Gastrocnemius medialis (tissue), 4 donors: ENCODE measurements at regions not wholly inside any gene's neighbourhood (a gene's known extent, or its start where the extent isn't known, plus 50 kb on each side); places are given as distances from the start of the nearest gene placed in this dataset.

ENCODE experiments used
- ATAC-seq, 2 donors: fragments of 150-250 bp; one replicate each; pipeline ENCODE4 v1.9.1; 2016
- DNase-seq, 2 donors: peaks; one replicate each; pipeline ENCODE4 v3.0.0-alpha.2; 2019
- H3K27ac ChIP-seq, 4 donors: fragments of 200-600 bp; sonication (generic); 1 replicate in 1 of 4; 2 replicates in 3 of 4; pipeline ENCODE4 v1.5.1; 2016 to 2018; ENCODE audit warnings: mild to moderate bottlenecking in 2 of 4, moderate library complexity in 1 of 4
- H3K27me3 ChIP-seq, 3 donors: fragments of 200-600 bp; sonication (generic) in 2 of 3; 1 replicate in 1 of 3; 2 replicates in 2 of 3; pipeline versions ENCODE4 v1.5.1 to v1.6.0; 2016 to 2019; ENCODE audit warnings: mild to moderate bottlenecking in 1 of 3, moderate library complexity in 1 of 3
- H3K36me3 ChIP-seq, 2 donors: fragments of 200-600 bp; sonication (generic) in 1 of 2; one replicate each; pipeline ENCODE4 v1.5.1; 2017 to 2018
- H3K4me1 ChIP-seq, 2 donors: fragments of 200-600 bp; sonication (generic) in 1 of 2; one replicate each; pipeline ENCODE4 v1.5.1; 2016 to 2017; ENCODE audit warnings: mild to moderate bottlenecking in 2 of 2
- H3K4me3 ChIP-seq, 4 donors: fragments of 200-600 bp; sonication (generic) in 3 of 4; 1 replicate in 1 of 4; 2 replicates in 3 of 4; pipeline ENCODE4 v1.5.1; 2016 to 2019; ENCODE audit warnings: mild to moderate bottlenecking in 2 of 4
- H3K9me3 ChIP-seq, 3 donors: fragments of 200-600 bp; sonication (generic) in 2 of 3; 1 replicate in 1 of 3; 2 replicates in 2 of 3; pipeline ENCODE4 v1.5.1; 2016 to 2019
- CTCF ChIP-seq, 5 experiments: fragments of 450-650 bp in 3 of 5; fragments of 200-600 bp in 2 of 5; sonication (generic) in 2 of 5; IDR thresholded peaks in 4 of 5; conservative IDR thresholded peaks in 1 of 5; 1 replicate in 4 of 5; 2 replicates in 1 of 5; pipeline ENCODE4 v1.5.1; 2016 to 2019; ENCODE audit warnings: antibody characterized with exemption in 5 of 5, mild to moderate bottlenecking in 3 of 5, moderate library complexity in 3 of 5
- POLR2A ChIP-seq, 2 donors: fragments of 450-650 bp; IDR thresholded peaks; one replicate each; pipeline ENCODE4 v1.6.1; 2017; ENCODE audit warnings: antibody characterized with exemption in 2 of 2, mild to moderate bottlenecking in 2 of 2, moderate library complexity in 2 of 2
- in situ Hi-C, 4 donors: fragments of 200-750 bp; cut with MboI; loops; one replicate each; pipeline versions ENCODE4 v1.15.0 to v1.8.0; 2017; ENCODE audit warnings: low sequenced_read_pairs in 4 of 4
- intact Hi-C: fragments of 100-400 bp; cut with DNase I; formaldehyde crosslinking; loops from one replicate; pipeline ENCODE4 v1.15.1; 2023; ENCODE audit warnings: low total_unique reads

- ATAC-seq (no peak), DNase-seq (no peak)
- intact Hi-C loops (no loop called here), in situ Hi-C loops (no loop called here)
- no peaks in the 10 kb centered on the region for H3K9me3 ChIP-seq
- H3K36me3 ChIP-seq = no peaks in the 10 kb centered on the region
- H3K4me3 ChIP-seq = no peak overlapping the region
- H3K4me1 ChIP-seq = no peaks in the 10 kb centered on the region
- TF ChIP-seq POLR2A (IDR thresholded peaks at IDR 0.05) = no peak
- TF ChIP-seq CTCF (IDR thresholded peaks at IDR 0.05 in 4 of 5, conservative IDR thresholded peaks at IDR 0.05 in 1 of 5) = no peak
- peaks cover 6 to 18% (median 15%) of the 10 kb centered on the region in 3 donors for H3K27me3 ChIP-seq
- no peak overlapping the region for H3K27ac ChIP-seq
Measured at GRCh38 chr15:101541501-101542292, 52.2 kb upstream of the PCSK6 start.

GRCh38 chr15:101540480-101541239, 51.2 kb upstream of the PCSK6 start:
- no peaks in the 10 kb centered on the region for H3K36me3 ChIP-seq
- DNase-seq = no peak
- no peaks in the 10 kb centered on the region for H3K9me3 ChIP-seq
- peaks cover 2 to 18% (median 15%) of the 10 kb centered on the region in 3 donors for H3K27me3 ChIP-seq
- H3K27ac ChIP-seq = no peak overlapping the region
- H3K4me1 ChIP-seq = no peaks in the 10 kb centered on the region
- H3K4me3 ChIP-seq = no peak overlapping the region
- TF ChIP-seq POLR2A (IDR thresholded peaks at IDR 0.05) (no peak), CTCF (IDR thresholded peaks at IDR 0.05 in 4 of 5, conservative IDR thresholded peaks at IDR 0.05 in 1 of 5) (peak in 3 of 5 experiments; percentile 24 to 54 (median 48))
- in situ Hi-C loops = no loop called here
- intact Hi-C loops = loop anchor here (1.0 kb wide), 1 partner anchor 101 kb away; no protein-coding TSS in a partner anchor
- peak; percentile 53 to 58 for ATAC-seq

- in situ Hi-C loops (no loop called here), intact Hi-C loops (loop anchor here (1.0 kb wide), 1 partner anchor 101 kb away; no protein-coding TSS in a partner anchor)
- peaks cover 2 to 15% (median 13%) of the 10 kb centered on the region in 3 donors for H3K27me3 ChIP-seq
- no peaks in the 10 kb centered on the region for H3K36me3 ChIP-seq
- ATAC-seq (no peak), DNase-seq (no peak)
- no peaks in the 10 kb centered on the region for H3K9me3 ChIP-seq
- H3K4me3 ChIP-seq = no peak overlapping the region
- TF ChIP-seq CTCF (IDR thresholded peaks at IDR 0.05 in 4 of 5, conservative IDR thresholded peaks at IDR 0.05 in 1 of 5) (no peak), POLR2A (IDR thresholded peaks at IDR 0.05) (no peak)
- H3K4me1 ChIP-seq = no peaks in the 10 kb centered on the region
- no peak overlapping the region for H3K27ac ChIP-seq
Measured at GRCh38 chr15:101539930-101540329, 50.4 kb upstream of the PCSK6 start.

DNA sequence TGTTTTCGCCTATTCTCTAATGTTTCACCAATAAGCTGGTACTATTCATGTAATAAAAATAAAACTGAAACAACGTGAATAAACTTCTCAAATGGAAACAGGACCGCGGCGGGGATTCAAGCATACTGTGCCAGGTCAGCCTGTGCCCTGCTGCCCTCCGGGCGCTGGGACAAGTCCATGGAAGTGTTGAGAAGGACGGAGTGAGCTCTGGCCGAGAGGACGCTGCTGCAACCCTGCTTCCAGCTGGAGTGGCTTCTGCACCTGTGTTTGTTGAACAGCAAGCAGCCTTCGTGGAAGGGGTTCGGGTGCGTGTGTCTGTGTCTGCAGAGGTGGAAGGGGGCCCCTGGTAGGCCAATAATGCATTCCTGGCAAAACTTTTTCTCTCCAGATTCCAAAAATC, 50.0 kb upstream of the PCSK6 start:
- in situ Hi-C loops (no loop called here), intact Hi-C loops (no loop called here)
- Histone ChIP-seq H3K36me3 (no peaks in the 10 kb centered on the region), H3K4me1 (no peaks in the 10 kb centered on the region), H3K4me3 (no peak overlapping the region), H3K27ac (no peak overlapping the region), H3K9me3 (no peaks in the 10 kb centered on the region), H3K27me3 (peaks cover 2 to 15% (median 11%) of the 10 kb centered on the region in 3 donors)
- no peak for ATAC-seq
- no peak for DNase-seq
- TF ChIP-seq POLR2A (IDR thresholded peaks at IDR 0.05) (no peak), CTCF (IDR thresholded peaks at IDR 0.05 in 4 of 5, conservative IDR thresholded peaks at IDR 0.05 in 1 of 5) (no peak)
